SK-N-SH (cell line): ENCODE measurements at regions not wholly inside any gene's neighbourhood (a gene's known extent, or its start where the extent isn't known, plus 50 kb on each side); places are given as distances from the start of the nearest gene placed in this dataset.
A peak's percentile ranks its signal among the peaks of the same experiment; 100 is the strongest.

Experiments
- CTCF ChIA-PET: fragments of 300-600, 350-600 bp; formaldehyde crosslinking; extraction: SDS; loops from one replicate; lab custom pipeline; 2021; lab: Yijun Ruan, JAX
- POLR2A ChIA-PET: fragments of 350-600 bp; sonication (Branson Sonifier 250); formaldehyde crosslinking; extraction: SDS; loops from one replicate; lab custom pipeline; 2020; ENCODE audit warnings: antibody characterized with exemption, inconsistent platforms; lab: Yijun Ruan, JAX
- DNase-seq: peaks from one replicate; pipeline ENCODE4 v3.0.0; 2012
- H2AFZ ChIP-seq: fragments of 200-600 bp; sonication (generic); 2 replicates; pipeline ENCODE4 v1.8.1; 2016; ENCODE audit warnings: antibody characterized with exemption, mild to moderate bottlenecking, low read depth
- H3F3A ChIP-seq: fragments of 200-600 bp; sonication (generic); replicated peaks from 2 replicates; pipeline ENCODE3; 2016; ENCODE audit warnings: antibody characterized with exemption, mild to moderate bottlenecking; ENCODE audit not compliant: insufficient read depth
- H3K27ac ChIP-seq, 2 experiments: fragments of 200-500 bp in 1 of 2; fragments of 200-600 bp in 1 of 2; sonication (Bioruptor generic) in 1 of 2; sonication (generic), shearing (Covaris generic) in 1 of 2; 2 replicates each; pipeline versions ENCODE4 v1.5.1 to v1.6.1; 2014 to 2016; ENCODE audit warnings: low read depth in 2 of 2, inconsistent platforms in 1 of 2, low read length in 1 of 2, mild to moderate bottlenecking in 1 of 2, mixed read lengths in 1 of 2
- H3K27me3 ChIP-seq: fragments of 200-600 bp; sonication (generic), shearing (Covaris generic); 2 replicates; pipeline ENCODE4 v1.6.1; 2016; ENCODE audit warnings: mixed run types; ENCODE audit not compliant: insufficient read depth
- H3K36me3 ChIP-seq, 2 experiments: fragments of 200-500 bp in 1 of 2; fragments of 200-600 bp in 1 of 2; sonication (Bioruptor generic) in 1 of 2; sonication (generic) in 1 of 2; replicated peaks in 1 of 2; 2 replicates each; pipeline versions ENCODE3 to v1.5.1; 2014 to 2016; ENCODE audit warnings: low read length in 1 of 2, mild to moderate bottlenecking in 1 of 2; ENCODE audit not compliant: insufficient read depth in 2 of 2, control insufficient read depth in 1 of 2
- H3K4me1 ChIP-seq, 2 experiments: fragments of 200-500 bp in 1 of 2; fragments of 200-600 bp in 1 of 2; sonication (Bioruptor generic) in 1 of 2; sonication (generic), shearing (Covaris generic) in 1 of 2; 2 replicates each; pipeline versions ENCODE4 v1.5.1 to v1.6.1; 2014 to 2016; ENCODE audit warnings: low read depth in 1 of 2, low read length in 1 of 2, mixed run types in 1 of 2; ENCODE audit not compliant: insufficient read depth in 2 of 2, control insufficient read depth in 1 of 2
- H3K4me2 ChIP-seq: fragments of 200-600 bp; sonication (generic), shearing (Covaris generic); 2 replicates; pipeline ENCODE4 v1.6.1; 2017; ENCODE audit warnings: mixed run types
- H3K4me3 ChIP-seq, 2 experiments: fragments of 200-500 bp in 1 of 2; fragments of 200-600 bp in 1 of 2; sonication (Bioruptor generic) in 1 of 2; sonication (generic), shearing (Covaris generic) in 1 of 2; 2 replicates each; pipeline versions ENCODE4 v1.5.1 to v1.8.1; 2014 to 2016; ENCODE audit warnings: low read depth in 2 of 2, inconsistent platforms in 1 of 2, low read length in 1 of 2, mild to moderate bottlenecking in 1 of 2, mixed read lengths in 1 of 2, moderate library complexity in 1 of 2
- H3K79me2 ChIP-seq: fragments of 200-600 bp; sonication (generic); 2 replicates; pipeline ENCODE4 v1.8.1; 2017; ENCODE audit warnings: mild to moderate bottlenecking; ENCODE audit not compliant: insufficient read depth
- H3K9ac ChIP-seq: fragments of 200-600 bp; sonication (generic); 2 replicates; pipeline ENCODE4 v1.6.1; 2017; ENCODE audit warnings: mixed run types
- H3K9me2 ChIP-seq: fragments of 200-600 bp; sonication (generic); 2 replicates; pipeline ENCODE4 v1.6.1; 2017; ENCODE audit warnings: mixed run types
- H3K9me3 ChIP-seq: fragments of 200-600 bp; sonication (generic); 2 replicates; pipeline ENCODE4 v1.6.1; 2017; ENCODE audit warnings: mixed run types, mild to moderate bottlenecking, moderate library complexity
- H4K20me1 ChIP-seq: fragments of 200-600 bp; sonication (generic); 2 replicates; pipeline ENCODE4 v1.6.1; 2017; ENCODE audit warnings: mild to moderate bottlenecking, mixed run types; ENCODE audit not compliant: insufficient read depth
- EP300 ChIP-seq, 2 experiments: IDR thresholded peaks; 2 replicates each; pipeline versions ENCODE4 v1.4.0 to v1.6.1; 2012; ENCODE audit warnings: borderline replicate concordance in 1 of 2, low read depth in 1 of 2, low read length in 1 of 2
- EZH2phosphoT487 ChIP-seq: fragments of 200-600 bp; sonication (generic); IDR thresholded peaks from 2 replicates; pipeline ENCODE4 v1.6.1; 2017; ENCODE audit warnings: low read depth, mixed run types, mild to moderate bottlenecking, antibody characterized with exemption, moderate library complexity, borderline replicate concordance
- FOSL2 ChIP-seq: IDR thresholded peaks from 2 replicates; pipeline ENCODE4 v1.4.0; 2012; ENCODE audit warnings: low read depth, mild to moderate bottlenecking, moderate library complexity, borderline replicate concordance
- FOXJ3 ChIP-seq: sonication (generic); formaldehyde crosslinking; IDR thresholded peaks from 2 replicates; pipeline ENCODE4 v1.5.1; 2020; ENCODE audit warnings: mild to moderate bottlenecking, missing genetic modification reagents
- FOXM1 ChIP-seq: IDR thresholded peaks from 2 replicates; pipeline ENCODE4 v1.4.0; 2012; ENCODE audit warnings: low read depth, mild to moderate bottlenecking
- GABPA ChIP-seq: IDR thresholded peaks from 2 replicates; pipeline ENCODE4 v1.4.0; 2012; ENCODE audit warnings: low read depth, mild to moderate bottlenecking
- GATA2 ChIP-seq: sonication (generic); formaldehyde crosslinking; IDR thresholded peaks from 2 replicates; pipeline ENCODE4 v1.5.0; 2020; ENCODE audit warnings: mild to moderate bottlenecking, missing genetic modification reagents
- MAX ChIP-seq: IDR thresholded peaks from 2 replicates; pipeline ENCODE4 v1.4.0; 2012; ENCODE audit warnings: low read depth
- MEF2A ChIP-seq: IDR thresholded peaks from 2 replicates; pipeline ENCODE4 v1.4.0; 2012; ENCODE audit warnings: low read depth, borderline replicate concordance
- NFIC ChIP-seq: IDR thresholded peaks from 2 replicates; pipeline ENCODE4 v1.4.0; 2012; ENCODE audit warnings: borderline replicate concordance
- NRF1 ChIP-seq: IDR thresholded peaks from 2 replicates; pipeline ENCODE4 v1.6.1; 2012; ENCODE audit warnings: low read depth, mild to moderate bottlenecking, low read length
- POLR2AphosphoS5 ChIP-seq: IDR thresholded peaks from 2 replicates; pipeline ENCODE4 v1.6.1; 2012; ENCODE audit warnings: low read depth, low read length
- RAD21 ChIP-seq: IDR thresholded peaks from 2 replicates; pipeline ENCODE4 v1.6.1; 2012; ENCODE audit warnings: mild to moderate bottlenecking, low read length
- REST ChIP-seq: IDR thresholded peaks from 2 replicates; pipeline ENCODE4 v1.6.1; 2012; ENCODE audit warnings: mild to moderate bottlenecking, low read depth, low read length, moderate library complexity
- RFX5 ChIP-seq: IDR thresholded peaks from 2 replicates; pipeline ENCODE4 v1.6.1; 2012; ENCODE audit warnings: mild to moderate bottlenecking, improper control_type of control experiment, low read length
- RXRA ChIP-seq: IDR thresholded peaks from 2 replicates; pipeline ENCODE4 v1.4.0; 2012; ENCODE audit warnings: low read depth, mild to moderate bottlenecking, borderline replicate concordance
- SMC3 ChIP-seq: IDR thresholded peaks from 2 replicates; pipeline ENCODE4 v1.6.1; 2012; ENCODE audit warnings: low read depth, low read length, improper control_type of control experiment
- TAF1 ChIP-seq: IDR thresholded peaks from 2 replicates; pipeline ENCODE4 v1.6.1; 2012; ENCODE audit warnings: low read depth, mild to moderate bottlenecking, low read length, moderate library complexity, borderline replicate concordance
- TCF12 ChIP-seq: IDR thresholded peaks from 2 replicates; pipeline ENCODE4 v1.4.0; 2012
- TEAD4 ChIP-seq: IDR thresholded peaks from 2 replicates; pipeline ENCODE4 v1.4.0; 2012; ENCODE audit warnings: mild to moderate bottlenecking, borderline replicate concordance; ENCODE audit not compliant: insufficient read depth
- USF1 ChIP-seq: IDR thresholded peaks from 2 replicates; pipeline ENCODE4 v1.4.0; 2012; ENCODE audit warnings: low read depth, borderline replicate concordance
- USF2 ChIP-seq: fragments of 150-350 bp; IDR thresholded peaks from 2 replicates; pipeline ENCODE4 v1.6.1; 2017; ENCODE audit warnings: antibody characterized with exemption, low read length, low read depth, borderline replicate concordance
- YY1 ChIP-seq: IDR thresholded peaks from 2 replicates; pipeline ENCODE4 v1.4.0; 2012; ENCODE audit warnings: low read depth, mild to moderate bottlenecking
- ZBTB33 ChIP-seq: IDR thresholded peaks from 2 replicates; pipeline ENCODE4 v1.4.0; 2012; ENCODE audit warnings: low read depth, borderline replicate concordance
- WGBS: methylation state at CpG from one replicate; pipeline ENCODE4 v1.1.6; 2017; ENCODE audit warnings: low lambda C conversion rate; 5-methylcytosine and 5-hydroxymethylcytosine counted together

- H3K79me2 ChIP-seq: peaks cover 90% of the 10 kb centered on the region
- H4K20me1 ChIP-seq: peaks cover 33% of the 10 kb centered on the region
- H3K27ac ChIP-seq: peak overlapping the region; percentile 82 to 92
- peak overlapping the region; percentile 85 for H3K4me2 ChIP-seq
- 2% methylated on average over 22 of the region's 87 CpGs for WGBS
- H3F3A ChIP-seq: peaks cover 53% of the 10 kb centered on the region
- peaks cover 4% of the 10 kb centered on the region in 2 experiments for H3K36me3 ChIP-seq
- H3K4me3 ChIP-seq: peak overlapping the region; percentile 80 to 95
- ChIA-PET POLR2A (no interaction called here), CTCF (interaction anchor here (0.6 to 6.5 kb wide), 11 partner anchors 9 to 281 kb away, joined by 3 to 39 read pairs (median 3); no protein-coding TSS in a partner anchor)
- H3K9me2 ChIP-seq: no peaks in the 10 kb centered on the region
- no peaks in the 10 kb centered on the region for H3K27me3 ChIP-seq
- H3K4me1 ChIP-seq: peaks cover 12 to 18% of the 10 kb centered on the region in 2 experiments; a peak in 3 of 4 replicates
- H2AFZ ChIP-seq: no peak overlapping the region
- no peaks in the 10 kb centered on the region for H3K9me3 ChIP-seq
- peak overlapping the region; percentile 92 for H3K9ac ChIP-seq
- peak; percentile 91 for DNase-seq
- TF ChIP-seq MAX (peak; percentile 53), FOSL2 (no peak), TAF1 (peak; percentile 21; the same call in 1 of the 2 replicates), RAD21 (peak; percentile 63), RFX5 (no peak), FOXJ3 (CRISPR knock-in tag) (no peak), USF1 (no peak), YY1 (no peak), USF2 (no peak), EP300 (IDR thresholded peaks at IDR 0.05; ENCODE audit: borderline replicate concordance in 1 of 2, low read depth in 1 of 2, low read length in 1 of 2) (no peak; a peak in 1 of 4 replicates), EZH2phosphoT487 (no peak), SMC3 (peak; percentile 60), FOXM1 (no peak), RXRA (no peak), NFIC (no peak), TEAD4 (no peak), POLR2AphosphoS5 (no peak; the same call in 1 of the 2 replicates), ZBTB33 (no peak), TCF12 (peak; percentile 8; the same call in 1 of the 2 replicates), GABPA (no peak), GATA2 (CRISPR knock-in tag) (no peak), NRF1 (peak; percentile 84), REST (no peak), MEF2A (no peak)
These were observed 111.2 kb upstream of the BEND6 start for GRCh38 chr6:56843476-56844349.
